GM12878 (cell line): ENCODE measurements at regions not wholly inside any gene's neighbourhood (a gene's known extent, or its start where the extent isn't known, plus 50 kb on each side); places are given as distances from the start of the nearest gene placed in this dataset.

Experiments used
- MTA2 ChIP-seq: fragments of 450-650 bp; IDR thresholded peaks from 2 replicates; pipeline ENCODE4 v1.6.1; 2016; ENCODE audit warnings: low read depth, mild to moderate bottlenecking, moderate library complexity
- TF ChIP-seq, protein P1 (sequence below), 3 experiments: IDR thresholded peaks in 2 of 3; conservative IDR thresholded peaks in 1 of 3; 2 replicates each; pipeline ENCODE4 v1.5.1; 2011; ENCODE audit warnings: low read depth in 3 of 3, low read length in 3 of 3, mild to moderate bottlenecking in 3 of 3, control low read depth in 2 of 3, moderate library complexity in 2 of 3, inconsistent platforms in 1 of 3, mixed read lengths in 1 of 3; ENCODE audit not compliant: control insufficient read depth in 2 of 3, insufficient read depth in 1 of 3; ENCODE audit errors: extremely low read depth in 1 of 3

DNA sequence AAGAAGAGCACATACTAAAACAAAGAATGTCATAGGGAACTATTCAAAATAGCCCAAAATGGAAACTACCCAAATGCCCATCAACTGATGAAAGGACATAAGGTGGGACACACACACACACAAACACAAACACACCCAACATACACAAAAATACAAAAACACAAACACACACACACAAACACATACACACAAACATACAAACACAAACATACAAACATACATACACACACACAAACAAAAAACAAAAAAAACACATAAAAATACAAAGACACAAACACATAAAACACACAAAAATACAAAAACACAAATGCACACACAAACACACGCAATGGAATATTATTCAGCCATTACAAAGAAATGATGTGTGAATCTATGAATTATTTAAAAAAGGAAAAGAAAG lies 203.6 kb downstream of the ERMARD start:
- TF ChIP-seq, protein P1, sequence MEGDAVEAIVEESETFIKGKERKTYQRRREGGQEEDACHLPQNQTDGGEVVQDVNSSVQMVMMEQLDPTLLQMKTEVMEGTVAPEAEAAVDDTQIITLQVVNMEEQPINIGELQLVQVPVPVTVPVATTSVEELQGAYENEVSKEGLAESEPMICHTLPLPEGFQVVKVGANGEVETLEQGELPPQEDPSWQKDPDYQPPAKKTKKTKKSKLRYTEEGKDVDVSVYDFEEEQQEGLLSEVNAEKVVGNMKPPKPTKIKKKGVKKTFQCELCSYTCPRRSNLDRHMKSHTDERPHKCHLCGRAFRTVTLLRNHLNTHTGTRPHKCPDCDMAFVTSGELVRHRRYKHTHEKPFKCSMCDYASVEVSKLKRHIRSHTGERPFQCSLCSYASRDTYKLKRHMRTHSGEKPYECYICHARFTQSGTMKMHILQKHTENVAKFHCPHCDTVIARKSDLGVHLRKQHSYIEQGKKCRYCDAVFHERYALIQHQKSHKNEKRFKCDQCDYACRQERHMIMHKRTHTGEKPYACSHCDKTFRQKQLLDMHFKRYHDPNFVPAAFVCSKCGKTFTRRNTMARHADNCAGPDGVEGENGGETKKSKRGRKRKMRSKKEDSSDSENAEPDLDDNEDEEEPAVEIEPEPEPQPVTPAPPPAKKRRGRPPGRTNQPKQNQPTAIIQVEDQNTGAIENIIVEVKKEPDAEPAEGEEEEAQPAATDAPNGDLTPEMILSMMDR (IDR thresholded peaks at IDR 0.05 in 2 of 3, conservative IDR thresholded peaks at IDR 0.05 in 1 of 3; ENCODE audit: control insufficient read depth in 2 of 3, extremely low read depth in 1 of 3, insufficient read depth in 1 of 3, low read depth in 3 of 3, low read length in 3 of 3) = no peak
- TF ChIP-seq MTA2 = no peak
